ENCODE measurements at regions not wholly inside any gene's neighbourhood (a gene's known extent, or its start where the extent isn't known, plus 50 kb on each side); places are given as distances from the start of the nearest gene placed in this dataset.

GRCh38 chr2:66960161-66960560, 437.0 kb upstream of the ETAA1 start:
- no peak for DNase-seq (ENCODE audit: low spot score)

- no peak for DNase-seq (ENCODE audit: low spot score)
Observed at GRCh38 chr2:66962716-66963115, 434.4 kb upstream of the ETAA1 start.

GRCh38 chr2:66966631-66967030, 430.5 kb upstream of the ETAA1 start:
- DNase-seq (ENCODE audit: low spot score): no peak

GRCh38 chr2:66968946-66969345, 428.2 kb upstream of the ETAA1 start:
- no peak for DNase-seq (ENCODE audit: low spot score)

GRCh38 chr2:66981074-66981473, 416.1 kb upstream of the ETAA1 start:
- no peak for DNase-seq (ENCODE audit: low spot score)

GRCh38 chr2:66982766-66983165, 414.4 kb upstream of the ETAA1 start:
- DNase-seq (ENCODE audit: low spot score): no peak

- DNase-seq (ENCODE audit: low spot score): no peak
Observed at GRCh38 chr2:66984864-66985263, 412.3 kb upstream of the ETAA1 start.

GRCh38 chr2:66985906-66986305, 411.2 kb upstream of the ETAA1 start:
- no peak for DNase-seq (ENCODE audit: low spot score)

- DNase-seq (ENCODE audit: low spot score): no peak
Observed at GRCh38 chr2:66987733-66988132, 409.4 kb upstream of the ETAA1 start.

GRCh38 chr2:66994654-66995053, 402.5 kb upstream of the ETAA1 start:
- DNase-seq (ENCODE audit: low spot score): no peak

GRCh38 chr2:66995636-66996035, 401.5 kb upstream of the ETAA1 start:
- DNase-seq (ENCODE audit: low spot score): no peak

- DNase-seq (ENCODE audit: low spot score): no peak
Observed at GRCh38 chr2:67002618-67003371, 394.3 kb upstream of the ETAA1 start.

GRCh38 chr2:67006373-67006960, 390.7 kb upstream of the ETAA1 start:
- no peak for DNase-seq (ENCODE audit: low spot score)

GRCh38 chr2:67008155-67008554, 389.0 kb upstream of the ETAA1 start:
- no peak for DNase-seq (ENCODE audit: low spot score)

- no peak for DNase-seq (ENCODE audit: low spot score)
Observed at GRCh38 chr2:67012165-67012564, 385.0 kb upstream of the ETAA1 start.

- DNase-seq (ENCODE audit: low spot score): no peak
Observed at GRCh38 chr2:67013821-67014220, 383.3 kb upstream of the ETAA1 start.

GRCh38 chr2:67015681-67016080, 381.5 kb upstream of the ETAA1 start:
- DNase-seq (ENCODE audit: low spot score): no peak

GRCh38 chr2:67018301-67018700, 378.8 kb upstream of the ETAA1 start:
- DNase-seq (ENCODE audit: low spot score): no peak

- no peak for DNase-seq (ENCODE audit: low spot score)
Observed at GRCh38 chr2:67032076-67032475, 365.1 kb upstream of the ETAA1 start.

GRCh38 chr2:67036444-67036843, 360.7 kb upstream of the ETAA1 start:
- DNase-seq (ENCODE audit: low spot score): no peak

- no peak for DNase-seq (ENCODE audit: low spot score)
Observed at GRCh38 chr2:67037655-67038054, 359.5 kb upstream of the ETAA1 start.

- no peak for DNase-seq (ENCODE audit: low spot score)
Observed at GRCh38 chr2:67038195-67038594, 358.9 kb upstream of the ETAA1 start.

- DNase-seq (ENCODE audit: low spot score): no peak
Observed at GRCh38 chr2:67039058-67039457, 358.1 kb upstream of the ETAA1 start.

GRCh38 chr2:67039517-67040103, 357.5 kb upstream of the ETAA1 start:
- no peak for DNase-seq (ENCODE audit: low spot score)
